IMR-90 (cell line): ENCODE measurements at regions not wholly inside any gene's neighbourhood (a gene's known extent, or its start where the extent isn't known, plus 50 kb on each side); places are given as distances from the start of the nearest gene placed in this dataset.

ENCODE experiments used
- ATAC-seq: fragments of 200-7000 bp; cut with Tn5 transposase; 2 replicates; pipeline ENCODE4 v1.9.1; 2020; ENCODE audit warnings: low read depth, mild to moderate bottlenecking, moderate library complexity
- BruUV-seq: library from RNA; stranded (reverse); fragments of 400-500 nt; replicated peaks from 2 replicates; lab custom pipeline; 2021; lab: Mats Ljungman, UMichigan
- CTCF ChIA-PET: fragments of 300-600 bp; formaldehyde crosslinking; extraction: SDS; loops from one replicate; lab custom pipeline; 2021; ENCODE audit warnings: antibody characterized with exemption; lab: Yijun Ruan, JAX
- POLR2A ChIA-PET: fragments of 300-600 bp; sonication (Branson Sonifier 250); formaldehyde crosslinking; loops from one replicate; lab custom pipeline; 2022; ENCODE audit warnings: antibody characterized with exemption; ENCODE audit not compliant: unreplicated experiment; lab: Charles Lee
- DNase-seq: peaks from one replicate; pipeline ENCODE4 v3.0.0; 2013
- H2AFZ ChIP-seq: replicated peaks from 2 replicates; pipeline ENCODE3; 2013; ENCODE audit warnings: low read length, mild to moderate bottlenecking; ENCODE audit not compliant: poor library complexity
- H2AK5ac ChIP-seq: 2 replicates; pipeline ENCODE4 v1.6.1; 2013; ENCODE audit warnings: low read depth, low read length, inconsistent platforms
- H2AK9ac ChIP-seq: replicated peaks from 2 replicates; pipeline ENCODE3; 2013; ENCODE audit warnings: mild to moderate bottlenecking, low read depth, low read length, moderate library complexity; ENCODE audit not compliant: poor library complexity
- H2BK120ac ChIP-seq: 2 replicates; pipeline ENCODE4 v1.6.1; 2013; ENCODE audit warnings: low read depth, low read length, inconsistent platforms
- H2BK15ac ChIP-seq: 3 replicates; pipeline ENCODE4 v1.6.1; 2013; ENCODE audit warnings: low read depth, low read length, inconsistent platforms
- H2BK20ac ChIP-seq: 2 replicates; pipeline ENCODE4 v1.6.1; 2013; ENCODE audit warnings: low read depth, mild to moderate bottlenecking, inconsistent platforms, low read length, moderate library complexity
- H2BK5ac ChIP-seq: 2 replicates; pipeline ENCODE4 v1.6.1; 2013; ENCODE audit warnings: mild to moderate bottlenecking, low read depth, low read length, inconsistent platforms; ENCODE audit not compliant: poor library complexity, severe bottlenecking
- H3K14ac ChIP-seq: replicated peaks from 2 replicates; pipeline ENCODE4 v1.6.1; 2013; ENCODE audit warnings: low read depth, low read length, inconsistent platforms
- H3K18ac ChIP-seq: 2 replicates; pipeline ENCODE4 v1.6.1; 2013; ENCODE audit warnings: low read depth, low read length, control low read depth
- H3K23ac ChIP-seq: 2 replicates; pipeline ENCODE4 v1.6.1; 2013; ENCODE audit warnings: low read depth, low read length, inconsistent platforms
- H3K27ac ChIP-seq: 2 replicates; pipeline ENCODE4 v1.5.1; 2013; ENCODE audit warnings: mild to moderate bottlenecking, control low read depth, low read length; ENCODE audit not compliant: insufficient read depth
- H3K27me3 ChIP-seq: 2 replicates; pipeline ENCODE4 v1.6.1; 2013; ENCODE audit warnings: low read length; ENCODE audit not compliant: control insufficient read depth, insufficient read depth
- H3K36me3 ChIP-seq: 2 replicates; pipeline ENCODE4 v1.6.1; 2013; ENCODE audit warnings: low read length, mixed read lengths; ENCODE audit not compliant: control insufficient read depth, insufficient read depth
- H3K4ac ChIP-seq: 2 replicates; pipeline ENCODE4 v1.6.1; 2013; ENCODE audit warnings: low read depth, low read length, inconsistent platforms
- H3K4me1 ChIP-seq: 2 replicates; pipeline ENCODE4 v1.6.1; 2013; ENCODE audit warnings: low read length, mixed read lengths; ENCODE audit not compliant: control insufficient read depth, insufficient read depth
- H3K4me2 ChIP-seq: 2 replicates; pipeline ENCODE4 v1.6.1; 2013; ENCODE audit warnings: low read depth, mild to moderate bottlenecking, control low read depth, low read length, moderate library complexity
- H3K4me3 ChIP-seq: 2 replicates; pipeline ENCODE4 v1.5.1; 2013; ENCODE audit warnings: low read depth, mild to moderate bottlenecking, control low read depth, low read length, moderate library complexity; ENCODE audit not compliant: insufficient read depth
- H3K56ac ChIP-seq: 2 replicates; pipeline ENCODE4 v1.6.1; 2013; ENCODE audit warnings: low read length, inconsistent platforms; ENCODE audit not compliant: insufficient read depth; ENCODE audit errors: extremely low read depth
- H3K79me1 ChIP-seq, 2 experiments: 2 replicates each; pipeline ENCODE4 v1.6.1; 2013; ENCODE audit warnings: low read length in 2 of 2, inconsistent platforms in 1 of 2, low read depth in 1 of 2
- H3K9ac ChIP-seq: 2 replicates; pipeline ENCODE4 v1.6.1; 2013; ENCODE audit warnings: low read depth, low read length, control low read depth
- H3K9me1 ChIP-seq: 2 replicates; pipeline ENCODE4 v1.6.1; 2013; ENCODE audit warnings: low read length, inconsistent platforms; ENCODE audit not compliant: insufficient read depth
- H3K9me3 ChIP-seq: 2 replicates; pipeline ENCODE4 v1.6.1; 2013; ENCODE audit warnings: low read length; ENCODE audit not compliant: control insufficient read depth, insufficient read depth
- H4K20me1 ChIP-seq: 2 replicates; pipeline ENCODE4 v1.6.1; 2013; ENCODE audit warnings: low read length, inconsistent platforms; ENCODE audit not compliant: insufficient read depth
- H4K5ac ChIP-seq: 2 replicates; pipeline ENCODE4 v1.6.1; 2013; ENCODE audit warnings: mild to moderate bottlenecking, low read depth, low read length, control low read depth
- H4K8ac ChIP-seq, 2 experiments: 2 replicates each; pipeline ENCODE4 v1.6.1; 2013; ENCODE audit warnings: low read depth in 2 of 2, low read length in 2 of 2, control low read depth in 1 of 2, inconsistent platforms in 1 of 2
- H4K91ac ChIP-seq: 2 replicates; pipeline ENCODE4 v1.6.1; 2013; ENCODE audit warnings: low read depth, low read length, inconsistent platforms; ENCODE audit not compliant: insufficient read depth
- BHLHE40 ChIP-seq: fragments of 150-350 bp; IDR thresholded peaks from 2 replicates; pipeline ENCODE4 v1.6.1; 2016; ENCODE audit warnings: mild to moderate bottlenecking, low read depth, low read length
- CEBPB ChIP-seq: IDR thresholded peaks from 2 replicates; pipeline ENCODE4 v1.6.1; 2012; ENCODE audit warnings: low read depth, low read length, improper control_type of control experiment
- CHD1 ChIP-seq: IDR thresholded peaks from 2 replicates; pipeline ENCODE4 v1.6.1; 2012; ENCODE audit warnings: low read depth, low read length, improper control_type of control experiment
- FOS ChIP-seq: fragments of 150-350 bp; IDR thresholded peaks from 2 replicates; pipeline ENCODE4 v1.6.1; 2016; ENCODE audit warnings: low read depth, low read length
- MAFK ChIP-seq: IDR thresholded peaks from 2 replicates; pipeline ENCODE4 v1.6.1; 2012; ENCODE audit warnings: low read depth, low read length, improper control_type of control experiment
- MAZ ChIP-seq: IDR thresholded peaks from 2 replicates; pipeline ENCODE4 v1.6.1; 2012; ENCODE audit warnings: low read depth, mild to moderate bottlenecking, low read length, improper control_type of control experiment, moderate library complexity, borderline replicate concordance
- MXI1 ChIP-seq: IDR thresholded peaks from 2 replicates; pipeline ENCODE4 v1.6.1; 2012; ENCODE audit warnings: low read depth, mild to moderate bottlenecking, low read length, moderate library complexity, borderline replicate concordance
- NFE2L2 ChIP-seq: fragments of 150-350 bp; IDR thresholded peaks from 2 replicates; pipeline ENCODE4 v1.6.1; 2016; ENCODE audit warnings: low read depth, mild to moderate bottlenecking, low read length
- POLR2A ChIP-seq: IDR thresholded peaks from 2 replicates; pipeline ENCODE4 v1.6.1; 2012; ENCODE audit warnings: mild to moderate bottlenecking, low read depth, low read length
- RAD21 ChIP-seq: IDR thresholded peaks from 2 replicates; pipeline ENCODE4 v1.6.1; 2012; ENCODE audit warnings: low read length, improper control_type of control experiment
- WGBS, 2 experiments: methylation state at CpG; one replicate each; pipeline versions ENCODE4 v1.1.5 to v1.1.7; 2013; ENCODE audit warnings: missing lambda C conversion rate in 2 of 2; ENCODE audit not compliant: insufficient read length in 1 of 2; ENCODE audit errors: extremely low coverage in 2 of 2; 5-methylcytosine and 5-hydroxymethylcytosine counted together
- dilution Hi-C: fragments of 300-500 bp; cut with HindIII; formaldehyde crosslinking; loops from one replicate; pipeline ENCODE4 v1.14.3; 2018; ENCODE audit warnings: low sequenced_read_pairs; ENCODE audit not compliant: unreplicated experiment
- in situ Hi-C: fragments of 300-500 bp; cut with MboI; formaldehyde crosslinking; loops from 3 replicates; pipeline ENCODE4 v1.14.3; 2019; ENCODE audit warnings: low sequenced_read_pairs, inconsistent platforms, mixed read lengths
- intact Hi-C: fragments of 100-400 bp; cut with micrococcal nuclease; formaldehyde crosslinking; loops from 2 replicates; pipeline ENCODE4 v1.10.0; 2022
- TF ChIP-seq, protein P1 (sequence below): fragments of 150-350 bp; IDR thresholded peaks from 2 replicates; pipeline ENCODE4 v1.6.1; 2016; ENCODE audit warnings: low read depth, mild to moderate bottlenecking, low read length, moderate library complexity, borderline replicate concordance
- TF ChIP-seq, protein P2 (sequence below): fragments of 150-350 bp; IDR thresholded peaks from 2 replicates; pipeline ENCODE4 v1.6.1; 2017; ENCODE audit warnings: mild to moderate bottlenecking, antibody characterized with exemption, low read length, low read depth

DNA sequence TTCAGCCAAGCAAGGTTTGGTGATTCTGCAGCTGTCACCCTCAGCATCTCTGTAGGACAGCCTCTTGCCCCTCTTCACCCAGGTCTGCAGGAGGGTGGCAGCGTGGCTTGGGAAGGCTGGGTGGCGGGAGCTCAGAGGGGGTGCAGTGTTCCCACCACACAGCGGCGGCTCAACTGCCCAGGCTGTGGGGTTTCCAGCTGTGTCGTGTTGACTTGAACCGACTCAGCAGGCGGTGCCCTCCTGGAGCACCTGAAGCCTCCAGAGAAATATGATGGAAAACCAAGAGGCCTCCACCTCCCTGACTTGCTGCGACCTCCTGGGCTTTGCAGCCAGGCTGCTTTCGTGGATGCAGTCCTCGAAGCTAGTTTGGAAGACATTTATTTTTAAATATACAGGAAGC, 68.0 kb upstream of the KLF6 start:
- no peaks in the 10 kb centered on the region for H3K9me3 ChIP-seq
- H3K56ac ChIP-seq = peak overlapping the region; percentile 61; the same call in 1 of the 2 replicates
- H2BK15ac ChIP-seq = peak overlapping the region; percentile 95
- ATAC-seq (no peak), DNase-seq (no peak)
- H3K23ac ChIP-seq = peak overlapping the region; percentile 58
- ChIA-PET CTCF (no interaction called here), POLR2A (interaction anchor here (0.6 kb wide), 1 partner anchor 77 kb away, joined by 9 read pairs; no protein-coding TSS in a partner anchor)
- peaks cover 12% of the 10 kb centered on the region for H3K9me1 ChIP-seq
- peak overlapping the region; percentile 11 for H2AFZ ChIP-seq
- peak overlapping the region; percentile 96 for H2BK120ac ChIP-seq
- H3K4ac ChIP-seq = peak overlapping the region; percentile 95
- TF ChIP-seq FOS (no peak), RAD21 (no peak), NFE2L2 (no peak), POLR2A (no peak; the same call in 1 of the 2 replicates), CHD1 (no peak), BHLHE40 (no peak), CEBPB (no peak), MAZ (no peak), MXI1 (no peak), MAFK (no peak)
- TF ChIP-seq, protein P1, sequence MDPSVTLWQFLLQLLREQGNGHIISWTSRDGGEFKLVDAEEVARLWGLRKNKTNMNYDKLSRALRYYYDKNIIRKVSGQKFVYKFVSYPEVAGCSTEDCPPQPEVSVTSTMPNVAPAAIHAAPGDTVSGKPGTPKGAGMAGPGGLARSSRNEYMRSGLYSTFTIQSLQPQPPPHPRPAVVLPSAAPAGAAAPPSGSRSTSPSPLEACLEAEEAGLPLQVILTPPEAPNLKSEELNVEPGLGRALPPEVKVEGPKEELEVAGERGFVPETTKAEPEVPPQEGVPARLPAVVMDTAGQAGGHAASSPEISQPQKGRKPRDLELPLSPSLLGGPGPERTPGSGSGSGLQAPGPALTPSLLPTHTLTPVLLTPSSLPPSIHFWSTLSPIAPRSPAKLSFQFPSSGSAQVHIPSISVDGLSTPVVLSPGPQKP = no peak
- TF ChIP-seq, protein P2, sequence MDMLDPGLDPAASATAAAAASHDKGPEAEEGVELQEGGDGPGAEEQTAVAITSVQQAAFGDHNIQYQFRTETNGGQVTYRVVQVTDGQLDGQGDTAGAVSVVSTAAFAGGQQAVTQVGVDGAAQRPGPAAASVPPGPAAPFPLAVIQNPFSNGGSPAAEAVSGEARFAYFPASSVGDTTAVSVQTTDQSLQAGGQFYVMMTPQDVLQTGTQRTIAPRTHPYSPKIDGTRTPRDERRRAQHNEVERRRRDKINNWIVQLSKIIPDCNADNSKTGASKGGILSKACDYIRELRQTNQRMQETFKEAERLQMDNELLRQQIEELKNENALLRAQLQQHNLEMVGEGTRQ = no peak
- TSS peak; percentile 73 for BruUV-seq
- intact Hi-C loops (loop anchor here (2.0 to 5.0 kb wide), 3 partner anchors 42 to 389 kb away; no protein-coding TSS in a partner anchor), dilution Hi-C loops (no loop called here), in situ Hi-C loops (no loop called here)
- peak overlapping the region; percentile 97 for H2AK5ac ChIP-seq
- H3K14ac ChIP-seq = peak overlapping the region; percentile 59
- H3K4me1 ChIP-seq = peaks cover 19% of the 10 kb centered on the region
- H3K79me1 ChIP-seq = peaks cover 5 to 22% of the 10 kb centered on the region in 2 experiments
- H4K5ac ChIP-seq = peak overlapping the region; percentile 85
- no peaks in the 10 kb centered on the region for H3K36me3 ChIP-seq
- H3K18ac ChIP-seq = peak overlapping the region; percentile 93
- H3K4me3 ChIP-seq = no peak overlapping the region
- no peak overlapping the region for H3K4me2 ChIP-seq
- peak overlapping the region; percentile 68 for H2AK9ac ChIP-seq
- H4K20me1 ChIP-seq = no peaks in the 10 kb centered on the region
- peak overlapping the region; percentile 96 for H2BK20ac ChIP-seq
- peak overlapping the region; percentile 38 to 84 for H4K8ac ChIP-seq
- H3K27me3 ChIP-seq = no peaks in the 10 kb centered on the region
- peak overlapping the region; percentile 97 for H2BK5ac ChIP-seq
- WGBS, 2 experiments = 100% methylated on average over 4 of the region's 10 CpGs; no CpG with 5 or more reads in 1 of the 2 experiments
- H4K91ac ChIP-seq = peak overlapping the region; percentile 95
- 0 out of 2 replicates have a peak overlapping the region, but pooled peaks have one; percentile 3 for H3K9ac ChIP-seq
- H3K27ac ChIP-seq = peak overlapping the region; percentile 94
